ENCODE measurements at regions not wholly inside any gene's neighbourhood (a gene's known extent, or its start where the extent isn't known, plus 50 kb on each side); places are given as distances from the start of the nearest gene placed in this dataset.

GRCh38 chr3:55128225-55128823 is 200.5 kb upstream of the LRTM1 start:
- H3K4me3 ChIP-seq (ENCODE audit: low read depth, low read length), result no peak overlapping the region
- TF ChIP-seq CTCF (IDR thresholded peaks at IDR 0.05; ENCODE audit: low read depth, low read length, missing control alignments), result no peak
- DNase-seq (ENCODE audit: low read depth), result no peak

- DNase-seq (ENCODE audit: low read depth), result no peak
- H3K4me3 ChIP-seq (ENCODE audit: low read depth, low read length), result no peak overlapping the region
- TF ChIP-seq CTCF (IDR thresholded peaks at IDR 0.05; ENCODE audit: low read depth, low read length, missing control alignments), result no peak
Observed at GRCh38 chr3:55127565-55127964, 199.7 kb upstream of the LRTM1 start.

- H3K4me3 ChIP-seq (ENCODE audit: low read depth, low read length), result no peak overlapping the region
- no peak for DNase-seq (ENCODE audit: low read depth)
- TF ChIP-seq CTCF (IDR thresholded peaks at IDR 0.05; ENCODE audit: low read depth, low read length, missing control alignments), result no peak
Observed at GRCh38 chr3:55124371-55124770, 196.5 kb upstream of the LRTM1 start.

All from GM12864 (cell line).